HL-60 (cell line): ENCODE measurements at regions not wholly inside any gene's neighbourhood (a gene's known extent, or its start where the extent isn't known, plus 50 kb on each side); places are given as distances from the start of the nearest gene placed in this dataset.

Experiments used
- DNase-seq, 2 experiments: peaks; one replicate each; pipeline ENCODE4 v3.0.0-alpha.2; 2010 to 2020; ENCODE audit warnings: low read depth in 1 of 2, low spot score in 1 of 2
- H3K27ac ChIP-seq: fragments of 250-450 bp; sonication (Bioruptor Pico); replicated peaks from 2 replicates; pipeline ENCODE4 v1.5.1; 2020; ENCODE audit warnings: mild to moderate bottlenecking, moderate library complexity
- H3K27me3 ChIP-seq: fragments of 250-450 bp; sonication (Bioruptor Pico); 2 replicates; pipeline ENCODE4 v1.5.1; 2021; ENCODE audit warnings: mild to moderate bottlenecking, moderate library complexity; ENCODE audit not compliant: insufficient read depth, poor library complexity, severe bottlenecking
- H3K4me3 ChIP-seq: replicated peaks from 2 replicates; pipeline ENCODE4 v1.5.1; 2011; ENCODE audit warnings: mild to moderate bottlenecking, control low read depth, low read length; ENCODE audit not compliant: insufficient read depth
- CTCF ChIP-seq: IDR thresholded peaks from one replicate; pipeline ENCODE4 v1.5.1; 2011; ENCODE audit warnings: low read length, control low read depth, inconsistent platforms; ENCODE audit not compliant: insufficient read depth
- GABPA ChIP-seq: IDR thresholded peaks from 2 replicates; pipeline ENCODE4 v1.6.1; 2012; ENCODE audit warnings: low read depth
- POLR2AphosphoS5 ChIP-seq: IDR thresholded peaks from 2 replicates; pipeline ENCODE4 v1.6.1; 2012; ENCODE audit warnings: low read depth
- REST ChIP-seq: IDR thresholded peaks from 2 replicates; pipeline ENCODE4 v1.6.1; 2012; ENCODE audit warnings: low read depth; ENCODE audit not compliant: insufficient replicate concordance
- SPI1 ChIP-seq: IDR thresholded peaks from 2 replicates; pipeline ENCODE4 v1.6.1; 2012; ENCODE audit warnings: low read depth, mild to moderate bottlenecking, borderline replicate concordance

DNA sequence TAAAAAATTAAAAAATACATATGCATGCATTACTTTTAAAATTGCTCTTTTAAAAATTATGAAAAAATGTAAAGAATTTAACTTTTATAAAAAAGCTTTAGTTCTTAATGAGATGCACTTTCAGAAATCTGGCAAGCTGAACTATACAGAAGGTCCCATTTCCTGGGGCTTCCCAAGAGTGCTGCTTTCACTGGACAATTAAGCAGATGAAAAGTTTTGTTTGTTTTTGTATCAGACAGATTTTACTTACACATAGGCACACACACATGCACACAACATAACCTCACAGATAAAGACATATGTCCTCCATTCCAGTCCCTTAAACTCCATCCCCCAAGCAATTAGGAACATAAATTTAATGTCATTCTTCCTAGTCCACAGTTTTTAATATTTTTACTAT, 402.3 kb upstream of the ASIC2 start:
- Histone ChIP-seq H3K27me3 (no peaks in the 10 kb centered on the region), H3K4me3 (no peak overlapping the region), H3K27ac (no peak overlapping the region)
- TF ChIP-seq SPI1 (no peak), CTCF (no peak), REST (no peak), POLR2AphosphoS5 (no peak), GABPA (no peak)
- no peak for DNase-seq

- Histone ChIP-seq H3K4me3 (no peak overlapping the region), H3K27ac (no peak overlapping the region), H3K27me3 (no peaks in the 10 kb centered on the region)
- no peak for DNase-seq
- TF ChIP-seq CTCF = no peak
- TF ChIP-seq POLR2AphosphoS5 = no peak
- TF ChIP-seq SPI1 = no peak
- no peak for TF ChIP-seq GABPA
- TF ChIP-seq REST = no peak
These were observed 403.0 kb upstream of the ASIC2 start for GRCh38 chr17:33696102-33696501.

- no peak for DNase-seq
- Histone ChIP-seq H3K27ac (no peak overlapping the region), H3K27me3 (no peaks in the 10 kb centered on the region), H3K4me3 (no peak overlapping the region)
- no peak for TF ChIP-seq GABPA
- TF ChIP-seq REST = no peak
- TF ChIP-seq POLR2AphosphoS5 = no peak
- no peak for TF ChIP-seq CTCF
- no peak for TF ChIP-seq SPI1
These were observed 404.5 kb upstream of the ASIC2 start for GRCh38 chr17:33697557-33697956.
